ENCODE measurements at regions not wholly inside any gene's neighbourhood (a gene's known extent, or its start where the extent isn't known, plus 50 kb on each side); places are given as distances from the start of the nearest gene placed in this dataset.

GRCh38 chr2:7857904-7858303, 824.0 kb upstream of the ID2 start:
- no peaks in the 10 kb centered on the region for H3K36me3 ChIP-seq
- TF ChIP-seq POLR2AphosphoS5 (IDR thresholded peaks at IDR 0.05) (no peak), EP300 (IDR thresholded peaks at IDR 0.05) (no peak), POLR2A (IDR thresholded peaks at IDR 0.05) (no peak)
- TF ChIP-seq, protein P1, sequence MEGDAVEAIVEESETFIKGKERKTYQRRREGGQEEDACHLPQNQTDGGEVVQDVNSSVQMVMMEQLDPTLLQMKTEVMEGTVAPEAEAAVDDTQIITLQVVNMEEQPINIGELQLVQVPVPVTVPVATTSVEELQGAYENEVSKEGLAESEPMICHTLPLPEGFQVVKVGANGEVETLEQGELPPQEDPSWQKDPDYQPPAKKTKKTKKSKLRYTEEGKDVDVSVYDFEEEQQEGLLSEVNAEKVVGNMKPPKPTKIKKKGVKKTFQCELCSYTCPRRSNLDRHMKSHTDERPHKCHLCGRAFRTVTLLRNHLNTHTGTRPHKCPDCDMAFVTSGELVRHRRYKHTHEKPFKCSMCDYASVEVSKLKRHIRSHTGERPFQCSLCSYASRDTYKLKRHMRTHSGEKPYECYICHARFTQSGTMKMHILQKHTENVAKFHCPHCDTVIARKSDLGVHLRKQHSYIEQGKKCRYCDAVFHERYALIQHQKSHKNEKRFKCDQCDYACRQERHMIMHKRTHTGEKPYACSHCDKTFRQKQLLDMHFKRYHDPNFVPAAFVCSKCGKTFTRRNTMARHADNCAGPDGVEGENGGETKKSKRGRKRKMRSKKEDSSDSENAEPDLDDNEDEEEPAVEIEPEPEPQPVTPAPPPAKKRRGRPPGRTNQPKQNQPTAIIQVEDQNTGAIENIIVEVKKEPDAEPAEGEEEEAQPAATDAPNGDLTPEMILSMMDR (IDR thresholded peaks at IDR 0.05), result no peak
- no peaks in the 10 kb centered on the region for H3K4me1 ChIP-seq
- 55 to 80% (median 68%) methylated on average over 1 of the region's 1 CpG for WGBS, 5 donors
- no peak for DNase-seq
- intact Hi-C loops (cut with DNase I; ENCODE audit: low total_unique reads), result no loop called here
- no peaks in the 10 kb centered on the region for H3K27me3 ChIP-seq
- no peaks in the 10 kb centered on the region for H3K9me3 ChIP-seq
- H3K27ac ChIP-seq, result no peak overlapping the region
- no peak overlapping the region for H3K4me3 ChIP-seq

DNA sequence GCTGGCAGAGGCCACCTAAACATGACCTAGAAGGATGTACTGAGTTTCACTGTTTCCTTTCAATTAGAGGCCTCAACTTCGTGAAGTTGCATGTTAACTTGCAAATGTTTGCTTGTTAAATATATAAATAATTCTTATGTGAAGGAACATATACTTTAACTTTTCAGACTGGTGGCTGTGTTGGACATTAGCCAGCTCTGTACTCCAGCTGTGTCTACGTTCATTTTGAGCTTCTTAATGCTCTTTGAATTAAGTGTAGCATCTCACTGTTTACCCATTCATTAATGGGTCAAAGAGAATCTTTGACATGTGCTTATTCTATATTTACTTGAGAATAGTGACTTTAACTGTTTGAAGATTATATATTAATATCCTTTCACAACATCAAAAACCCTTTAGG, 823.2 kb upstream of the ID2 start:
- no peaks in the 10 kb centered on the region for H3K36me3 ChIP-seq
- DNase-seq, result peak in 1 of 2 donors; percentile 34
- intact Hi-C loops (cut with DNase I; ENCODE audit: low total_unique reads), result no loop called here
- no peaks in the 10 kb centered on the region for H3K9me3 ChIP-seq
- WGBS, 5 donors, result 30 to 46% (median 38%) methylated on average over 2 of the region's 2 CpGs
- H3K4me3 ChIP-seq, result no peak overlapping the region
- no peaks in the 10 kb centered on the region for H3K27me3 ChIP-seq
- TF ChIP-seq EP300 (IDR thresholded peaks at IDR 0.05), result no peak
- TF ChIP-seq, protein P1 (IDR thresholded peaks at IDR 0.05), result no peak
- TF ChIP-seq POLR2A (IDR thresholded peaks at IDR 0.05), result no peak
- no peak for TF ChIP-seq POLR2AphosphoS5 (IDR thresholded peaks at IDR 0.05)
- H3K27ac ChIP-seq, result no peak overlapping the region
- H3K4me1 ChIP-seq, result no peaks in the 10 kb centered on the region

- intact Hi-C loops (cut with DNase I; ENCODE audit: low total_unique reads), result no loop called here
These were observed 821.2 kb upstream of the ID2 start for GRCh38 chr2:7860693-7861092.

DNA sequence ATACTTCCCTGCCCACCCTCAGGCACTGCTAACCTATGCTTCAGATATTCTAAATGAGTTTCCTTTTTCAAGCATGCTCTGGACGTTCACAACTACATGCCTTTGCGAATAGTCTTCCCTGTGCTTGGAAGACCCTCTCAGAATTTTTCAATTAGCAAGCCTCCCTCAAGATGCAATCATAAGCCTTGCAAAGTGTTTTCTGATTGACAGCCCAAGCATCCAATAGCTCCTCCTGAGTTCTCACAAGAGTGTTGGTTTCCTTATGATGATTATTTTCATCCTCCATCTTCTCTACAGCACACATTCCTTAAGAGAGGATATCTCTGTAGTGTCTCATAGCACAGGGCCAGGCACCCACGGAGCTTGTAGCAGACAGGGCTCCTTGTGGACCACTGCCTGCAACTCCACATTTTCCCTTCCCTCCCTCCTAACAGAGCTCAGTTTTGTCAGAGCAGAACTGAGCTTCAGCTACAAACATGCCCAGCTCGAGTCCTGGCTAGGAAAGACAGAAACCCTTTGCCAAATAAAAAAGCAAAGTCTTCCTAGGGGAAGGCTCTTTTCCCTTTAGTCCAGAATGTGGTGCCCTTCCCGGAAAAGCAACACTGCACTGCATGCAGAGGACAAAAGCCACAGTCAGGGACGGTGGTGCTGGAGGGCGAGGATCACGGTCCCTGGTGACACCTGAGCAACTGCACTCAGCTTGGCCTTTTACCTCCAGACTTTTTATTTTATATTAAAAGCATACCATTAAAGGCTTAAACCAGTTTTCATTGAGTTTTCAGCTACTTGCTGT, 819.8 kb upstream of the ID2 start:
- no peak overlapping the region for H3K27ac ChIP-seq
- TF ChIP-seq POLR2AphosphoS5 (IDR thresholded peaks at IDR 0.05) (no peak), POLR2A (IDR thresholded peaks at IDR 0.05) (no peak), EP300 (IDR thresholded peaks at IDR 0.05) (no peak)
- TF ChIP-seq, protein P1 (IDR thresholded peaks at IDR 0.05), result no peak
- intact Hi-C loops (cut with DNase I; ENCODE audit: low total_unique reads), result no loop called here
- H3K27me3 ChIP-seq, result no peaks in the 10 kb centered on the region
- no peak overlapping the region for H3K4me3 ChIP-seq
- whole genome bisulfite sequencing, 5 donors, result 73 to 84% (median 77%) methylated on average over 8 of the region's 8 CpGs
- no peaks in the 10 kb centered on the region for H3K36me3 ChIP-seq
- no peaks in the 10 kb centered on the region for H3K9me3 ChIP-seq
- no peaks in the 10 kb centered on the region for H3K4me1 ChIP-seq
- DNase-seq, result no peak

More at GRCh38 chr2:7860693-7861092, 821.2 kb upstream of the ID2 start:
- 23 to 59% (median 31%) methylated on average over 2 of the region's 2 CpGs for WGBS, 5 donors
- Histone ChIP-seq H3K9me3 (no peaks in the 10 kb centered on the region), H3K4me1 (no peaks in the 10 kb centered on the region), H3K27me3 (no peaks in the 10 kb centered on the region), H3K36me3 (no peaks in the 10 kb centered on the region), H3K27ac (no peak overlapping the region), H3K4me3 (no peak overlapping the region)
- TF ChIP-seq POLR2AphosphoS5 (IDR thresholded peaks at IDR 0.05) (no peak), EP300 (IDR thresholded peaks at IDR 0.05) (no peak), POLR2A (IDR thresholded peaks at IDR 0.05) (no peak)
- TF ChIP-seq, protein P1 (IDR thresholded peaks at IDR 0.05), result no peak
- no peak for DNase-seq
